Activated naive CD8-positive, alpha-beta T cell (primary cell): ENCODE measurements at regions not wholly inside any gene's neighbourhood (a gene's known extent, or its start where the extent isn't known, plus 50 kb on each side); places are given as distances from the start of the nearest gene placed in this dataset.

Experiments
- H3K27ac Mint-ChIP-seq: one replicate; pipeline ENCODE4 v1.8.0; 2021; ENCODE audit warnings: mixed read lengths
- H3K27me3 Mint-ChIP-seq: one replicate; pipeline ENCODE4 v1.8.0; 2021; ENCODE audit warnings: mixed read lengths
- H3K36me3 Mint-ChIP-seq: one replicate; pipeline ENCODE4 v1.8.0; 2021; ENCODE audit warnings: mixed read lengths
- H3K4me1 Mint-ChIP-seq: one replicate; pipeline ENCODE4 v1.8.0; 2021; ENCODE audit warnings: low read depth, mixed read lengths
- H3K4me3 Mint-ChIP-seq: one replicate; pipeline ENCODE4 v1.8.0; 2021; ENCODE audit warnings: mild to moderate bottlenecking, mixed read lengths
- H3K9me3 Mint-ChIP-seq: one replicate; pipeline ENCODE4 v1.8.0; 2021; ENCODE audit warnings: low read depth, mixed read lengths

DNA sequence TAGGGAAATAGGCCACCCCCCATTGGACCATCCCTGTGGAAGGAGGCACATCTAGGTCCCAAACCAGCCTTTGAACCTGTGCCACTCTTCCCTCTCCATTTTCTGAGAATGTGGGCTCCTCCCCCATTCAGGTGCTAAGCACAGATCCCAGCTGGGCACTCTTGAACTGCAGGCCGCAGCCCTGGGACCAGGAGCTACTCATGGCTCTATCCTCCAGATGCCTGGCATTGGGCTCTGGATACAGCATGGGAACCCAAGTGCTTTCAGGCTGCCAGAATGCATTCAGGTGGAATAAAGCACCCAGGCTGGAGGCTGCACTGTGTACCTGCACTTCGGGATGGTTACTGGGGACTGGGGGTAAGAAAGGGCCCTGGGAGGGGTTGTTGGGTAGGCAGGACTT is 1372.3 kb upstream of the SPRY2 start:
- Mint-ChIP-seq H3K4me3 (no peak overlapping the region), H3K27me3 (no peaks in the 10 kb centered on the region), H3K27ac (no peak overlapping the region), H3K4me1 (no peaks in the 10 kb centered on the region), H3K36me3 (no peaks in the 10 kb centered on the region), H3K9me3 (peaks cover 13% of the 10 kb centered on the region)

- H3K4me1 Mint-ChIP-seq: no peaks in the 10 kb centered on the region
These were observed 1356.9 kb upstream of the SPRY2 start for GRCh38 chr13:81697826-81698225.

DNA sequence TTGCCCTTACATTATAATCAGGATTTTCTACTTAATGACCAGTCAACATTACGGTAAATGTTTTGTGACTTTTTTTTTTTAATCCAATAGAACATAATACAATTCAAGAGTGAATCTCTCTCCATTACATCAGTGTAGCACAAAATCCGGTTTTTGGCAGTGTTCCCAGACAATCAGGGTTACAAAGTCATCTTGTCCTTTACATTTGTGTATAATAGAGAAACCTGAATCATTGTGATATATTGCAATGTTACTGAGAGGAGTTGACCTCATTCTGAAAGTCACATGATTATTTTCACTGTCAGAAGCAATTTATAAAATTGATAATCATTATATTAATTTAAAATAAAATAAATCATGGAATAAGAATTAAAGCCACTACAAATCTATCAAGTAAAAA is 1346.0 kb upstream of the SPRY2 start:
- peaks cover 6% of the 10 kb centered on the region for H3K9me3 Mint-ChIP-seq
- H3K4me3 Mint-ChIP-seq: no peak overlapping the region
- no peak overlapping the region for H3K27ac Mint-ChIP-seq

More at GRCh38 chr13:81697826-81698225, 1356.9 kb upstream of the SPRY2 start:
- no peaks in the 10 kb centered on the region for H3K27me3 Mint-ChIP-seq
- no peaks in the 10 kb centered on the region for H3K36me3 Mint-ChIP-seq
- H3K27ac Mint-ChIP-seq: no peak overlapping the region
- no peak overlapping the region for H3K4me3 Mint-ChIP-seq
- H3K9me3 Mint-ChIP-seq: peaks cover 16% of the 10 kb centered on the region

DNA sequence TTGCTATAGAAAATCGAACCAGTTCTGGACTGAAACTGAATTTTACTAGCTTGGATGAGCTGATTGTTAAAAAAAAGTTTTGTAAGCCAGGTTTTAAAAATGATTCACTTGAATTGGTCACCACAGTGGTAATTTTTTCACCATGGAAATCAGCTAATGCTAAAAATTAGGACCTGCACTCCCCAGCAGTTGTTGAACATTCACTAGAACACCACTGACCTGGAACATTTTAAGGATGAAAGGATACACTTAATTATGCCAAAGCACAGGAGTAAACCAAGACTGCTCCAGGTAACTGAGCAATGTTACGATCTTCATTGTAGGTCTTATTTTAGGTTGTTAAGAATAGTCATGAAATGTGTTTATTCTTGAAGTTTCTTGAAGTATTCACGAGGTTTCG is 1342.6 kb upstream of the SPRY2 start:
- Mint-ChIP-seq H3K9me3 (peaks cover 6% of the 10 kb centered on the region), H3K27ac (no peak overlapping the region), H3K27me3 (no peaks in the 10 kb centered on the region), H3K4me3 (no peak overlapping the region), H3K36me3 (no peaks in the 10 kb centered on the region), H3K4me1 (no peaks in the 10 kb centered on the region)

More for the DNA sequence above, 1346.0 kb upstream of the SPRY2 start:
- Mint-ChIP-seq H3K36me3 (no peaks in the 10 kb centered on the region), H3K4me1 (no peaks in the 10 kb centered on the region), H3K27me3 (no peaks in the 10 kb centered on the region)

- Mint-ChIP-seq H3K36me3 (no peaks in the 10 kb centered on the region), H3K9me3 (peaks cover 6% of the 10 kb centered on the region), H3K4me3 (no peak overlapping the region), H3K27me3 (no peaks in the 10 kb centered on the region), H3K27ac (no peak overlapping the region), H3K4me1 (no peaks in the 10 kb centered on the region)
These were observed 1341.2 kb upstream of the SPRY2 start for GRCh38 chr13:81682081-81682630.

GRCh38 chr13:81677857-81678256 is 1336.9 kb upstream of the SPRY2 start:
- no peaks in the 10 kb centered on the region for H3K27me3 Mint-ChIP-seq
- no peaks in the 10 kb centered on the region for H3K4me1 Mint-ChIP-seq

DNA sequence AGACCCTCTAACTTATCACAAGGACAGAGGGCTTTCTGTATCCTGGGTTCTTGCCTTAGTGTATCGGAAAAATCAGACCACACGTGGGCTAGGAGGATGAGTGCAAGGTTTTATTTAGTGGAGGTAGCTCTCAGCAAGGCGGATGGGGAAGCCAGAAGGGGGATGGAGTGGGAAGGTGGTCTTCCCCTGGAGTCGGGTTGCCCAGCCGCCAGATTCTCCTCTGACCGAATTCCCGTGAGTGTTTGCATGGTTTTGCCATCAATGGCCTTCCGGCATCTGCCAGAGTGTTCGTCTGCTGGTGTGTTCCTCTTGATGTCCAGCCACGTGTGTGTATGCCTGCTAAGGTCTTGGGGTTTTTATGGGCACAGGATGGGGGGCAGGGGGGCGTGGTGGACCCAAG is 1335.1 kb upstream of the SPRY2 start:
- no peaks in the 10 kb centered on the region for H3K9me3 Mint-ChIP-seq
- no peaks in the 10 kb centered on the region for H3K4me1 Mint-ChIP-seq
- H3K27ac Mint-ChIP-seq: no peak overlapping the region
- no peaks in the 10 kb centered on the region for H3K27me3 Mint-ChIP-seq
- no peaks in the 10 kb centered on the region for H3K36me3 Mint-ChIP-seq
- H3K4me3 Mint-ChIP-seq: no peak overlapping the region

More at GRCh38 chr13:81677857-81678256, 1336.9 kb upstream of the SPRY2 start:
- H3K36me3 Mint-ChIP-seq: no peaks in the 10 kb centered on the region
- no peaks in the 10 kb centered on the region for H3K9me3 Mint-ChIP-seq
- H3K27ac Mint-ChIP-seq: no peak overlapping the region
- no peak overlapping the region for H3K4me3 Mint-ChIP-seq

DNA sequence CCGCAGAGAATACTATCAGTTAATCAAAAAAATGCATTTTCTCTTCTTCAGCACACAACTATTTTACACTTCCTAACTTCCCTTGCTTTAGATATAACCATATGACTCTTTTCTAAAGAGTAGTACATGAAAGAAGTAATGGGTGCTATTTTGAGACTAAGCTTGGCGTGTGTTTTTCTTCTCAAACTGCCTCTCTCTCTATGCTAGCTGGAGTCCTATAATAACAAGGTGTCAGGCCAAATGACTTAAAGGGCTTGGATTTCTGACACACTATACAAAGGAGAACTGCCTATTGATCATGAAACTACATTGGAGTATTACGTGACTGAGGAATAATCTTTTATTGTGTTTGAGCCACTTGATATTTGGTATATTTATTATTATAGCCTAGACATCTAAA is 1330.1 kb upstream of the SPRY2 start:
- peaks cover 13% of the 10 kb centered on the region for H3K9me3 Mint-ChIP-seq
- H3K36me3 Mint-ChIP-seq: no peaks in the 10 kb centered on the region
- no peaks in the 10 kb centered on the region for H3K4me1 Mint-ChIP-seq
- H3K4me3 Mint-ChIP-seq: no peak overlapping the region
- H3K27me3 Mint-ChIP-seq: no peaks in the 10 kb centered on the region
- H3K27ac Mint-ChIP-seq: no peak overlapping the region

- H3K27me3 Mint-ChIP-seq: no peaks in the 10 kb centered on the region
- no peaks in the 10 kb centered on the region for H3K4me1 Mint-ChIP-seq
- H3K36me3 Mint-ChIP-seq: no peaks in the 10 kb centered on the region
- H3K9me3 Mint-ChIP-seq: peaks cover 13% of the 10 kb centered on the region
- H3K27ac Mint-ChIP-seq: no peak overlapping the region
- H3K4me3 Mint-ChIP-seq: no peak overlapping the region
These were observed 1329.1 kb upstream of the SPRY2 start for GRCh38 chr13:81670048-81670447.

- peaks cover 12% of the 10 kb centered on the region for H3K9me3 Mint-ChIP-seq
- H3K27ac Mint-ChIP-seq: no peak overlapping the region
- no peaks in the 10 kb centered on the region for H3K27me3 Mint-ChIP-seq
- no peaks in the 10 kb centered on the region for H3K4me1 Mint-ChIP-seq
- no peaks in the 10 kb centered on the region for H3K36me3 Mint-ChIP-seq
- H3K4me3 Mint-ChIP-seq: no peak overlapping the region
These were observed 1323.9 kb upstream of the SPRY2 start for GRCh38 chr13:81664872-81665271.

- Mint-ChIP-seq H3K27me3 (no peaks in the 10 kb centered on the region), H3K36me3 (no peaks in the 10 kb centered on the region), H3K27ac (no peak overlapping the region), H3K9me3 (peaks cover 14% of the 10 kb centered on the region), H3K4me1 (no peaks in the 10 kb centered on the region), H3K4me3 (no peak overlapping the region)
These were observed 1319.1 kb upstream of the SPRY2 start for GRCh38 chr13:81659984-81660383.

GRCh38 chr13:81658598-81659370 is 1317.9 kb upstream of the SPRY2 start:
- Mint-ChIP-seq H3K27me3 (no peaks in the 10 kb centered on the region), H3K4me3 (no peak overlapping the region), H3K36me3 (no peaks in the 10 kb centered on the region), H3K9me3 (peaks cover 19% of the 10 kb centered on the region), H3K27ac (no peak overlapping the region), H3K4me1 (no peaks in the 10 kb centered on the region)

- Mint-ChIP-seq H3K27ac (no peak overlapping the region), H3K9me3 (peaks cover 1% of the 10 kb centered on the region), H3K4me1 (no peaks in the 10 kb centered on the region), H3K36me3 (no peaks in the 10 kb centered on the region), H3K4me3 (no peak overlapping the region), H3K27me3 (no peaks in the 10 kb centered on the region)
These were observed 1299.2 kb upstream of the SPRY2 start for GRCh38 chr13:81639984-81640582.

GRCh38 chr13:81637457-81637856 is 1296.5 kb upstream of the SPRY2 start:
- H3K9me3 Mint-ChIP-seq: peaks cover 7% of the 10 kb centered on the region
- H3K27ac Mint-ChIP-seq: no peak overlapping the region
- no peaks in the 10 kb centered on the region for H3K27me3 Mint-ChIP-seq
- no peaks in the 10 kb centered on the region for H3K4me1 Mint-ChIP-seq
- no peak overlapping the region for H3K4me3 Mint-ChIP-seq
- H3K36me3 Mint-ChIP-seq: no peaks in the 10 kb centered on the region

GRCh38 chr13:81636120-81636519 is 1295.2 kb upstream of the SPRY2 start:
- H3K27ac Mint-ChIP-seq: no peak overlapping the region
- no peaks in the 10 kb centered on the region for H3K4me1 Mint-ChIP-seq
- no peaks in the 10 kb centered on the region for H3K27me3 Mint-ChIP-seq
- no peak overlapping the region for H3K4me3 Mint-ChIP-seq
- peaks cover 7% of the 10 kb centered on the region for H3K9me3 Mint-ChIP-seq
- no peaks in the 10 kb centered on the region for H3K36me3 Mint-ChIP-seq
